ENCODE measurements at regions not wholly inside any gene's neighbourhood (a gene's known extent, or its start where the extent isn't known, plus 50 kb on each side); places are given as distances from the start of the nearest gene placed in this dataset.

DNA sequence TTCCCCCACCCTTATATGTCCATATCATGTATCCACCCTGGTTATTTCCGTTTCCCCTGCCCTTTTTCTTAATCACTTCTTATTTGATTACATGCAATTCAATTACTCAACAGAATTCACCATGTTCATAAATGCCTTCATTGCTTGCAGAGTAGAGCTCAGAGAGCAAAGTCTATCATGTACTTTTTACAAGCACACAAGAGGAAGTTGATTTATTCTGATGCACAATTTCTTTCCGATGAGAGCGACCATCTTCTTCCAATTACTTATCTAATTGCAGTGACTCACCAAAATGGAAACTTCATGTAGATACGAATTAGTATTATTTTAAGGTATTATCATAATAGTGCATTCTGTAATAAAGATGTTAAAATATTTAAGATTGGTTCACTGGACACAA is 430.5 kb upstream of the KLF6 start:
- DNase-seq: no peak

DNA sequence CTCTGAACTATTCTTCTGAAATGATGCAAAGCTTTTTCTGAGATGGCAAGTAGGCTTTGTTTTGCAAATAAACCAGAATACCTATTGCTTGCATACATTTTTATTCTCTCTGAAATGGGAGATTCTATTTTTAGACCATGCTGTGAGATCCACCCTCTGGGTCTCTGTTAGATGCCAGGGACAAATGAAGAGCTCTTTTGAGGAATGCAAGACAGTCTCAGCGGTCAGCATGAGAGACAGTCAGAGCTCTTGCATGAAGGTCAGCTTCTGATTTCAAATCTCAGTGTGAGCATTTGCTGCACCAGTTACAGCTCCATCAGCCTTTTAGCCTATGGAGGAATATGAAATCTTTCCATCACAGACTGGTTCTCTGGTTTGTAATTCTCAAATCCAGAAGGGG is 429.9 kb upstream of the KLF6 start:
- no peak for DNase-seq

DNA sequence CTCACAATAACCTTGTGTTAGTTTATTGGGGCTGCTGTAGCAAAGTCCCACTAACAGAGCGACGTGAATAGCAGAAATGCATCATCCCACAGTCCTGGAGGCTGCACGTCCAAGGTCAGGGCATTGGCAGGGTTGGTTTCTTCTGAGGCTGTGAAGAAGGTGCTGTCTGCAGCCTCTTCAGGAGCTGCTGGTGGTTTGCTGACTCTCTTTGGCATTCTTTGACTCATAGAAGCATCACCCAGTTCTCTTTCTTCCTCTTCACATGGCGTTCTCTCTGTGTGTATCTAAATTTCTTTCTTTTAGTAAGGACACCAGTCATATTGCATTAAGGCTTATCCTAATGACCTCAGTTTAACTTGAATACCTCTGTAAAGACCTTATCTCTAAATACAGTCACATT is 428.4 kb upstream of the KLF6 start:
- DNase-seq: no peak

DNA sequence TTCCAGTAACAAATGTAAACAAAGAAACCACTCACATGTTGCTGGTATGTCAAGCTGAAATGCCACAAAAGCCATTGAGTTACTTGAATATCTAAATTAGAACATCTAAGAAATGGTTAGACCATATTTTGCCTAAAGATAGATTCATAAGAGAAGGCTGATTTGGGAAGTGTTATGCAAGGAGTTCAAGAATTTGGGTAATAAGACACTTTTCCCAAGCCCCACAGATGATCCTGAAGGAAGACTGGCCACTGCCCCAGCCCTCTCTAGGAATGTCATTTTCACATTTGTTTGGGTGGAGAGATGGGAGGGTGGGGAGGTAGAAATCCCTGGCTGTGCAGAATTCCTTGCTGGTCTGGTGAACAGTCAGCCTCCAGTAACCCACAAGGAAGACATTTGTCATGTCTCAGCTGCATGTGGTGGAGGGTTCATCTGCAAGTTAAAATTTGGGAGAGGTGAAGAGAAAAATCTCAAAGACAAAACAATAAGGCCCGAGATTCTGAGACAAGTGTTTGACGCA is 427.2 kb upstream of the KLF6 start:
- no peak for DNase-seq

DNA sequence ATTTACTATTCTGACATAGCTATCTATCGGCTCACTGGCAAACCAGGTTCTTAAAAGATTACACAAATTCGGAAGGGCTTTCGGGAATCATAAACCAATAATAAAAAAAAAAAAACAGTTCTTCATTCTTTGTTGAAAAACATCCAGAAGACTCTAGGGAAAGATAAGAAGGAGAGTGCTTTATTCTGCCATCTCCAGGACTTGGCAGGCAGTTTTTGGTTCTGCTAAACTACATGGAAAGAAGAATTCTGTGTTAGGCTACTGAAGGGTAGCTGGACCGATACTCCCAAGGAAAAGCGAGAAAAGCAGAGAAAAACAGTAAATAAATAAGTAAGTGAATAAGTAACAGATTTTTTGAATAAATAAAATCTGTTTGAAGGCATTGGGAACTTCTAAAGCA is 423.5 kb upstream of the KLF6 start:
- no peak for DNase-seq

DNA sequence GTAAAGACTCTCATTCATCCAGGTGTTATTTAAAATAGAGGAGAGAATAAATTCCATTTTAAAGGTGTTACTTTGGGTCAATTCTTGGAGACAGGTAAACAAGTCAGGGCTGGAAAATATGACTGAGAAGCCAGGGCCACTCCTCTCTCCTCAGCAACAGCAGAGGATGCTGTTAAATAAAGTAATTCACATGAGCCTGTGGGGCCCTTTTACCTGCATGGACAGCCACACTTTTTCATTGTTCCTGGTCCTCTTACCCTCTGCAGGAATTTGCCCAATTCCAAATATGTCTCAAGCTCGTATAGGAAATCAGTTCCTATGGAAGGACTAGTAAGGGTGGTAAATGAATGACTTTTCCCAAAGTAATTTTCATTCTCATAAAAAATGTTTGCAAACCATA is 420.1 kb upstream of the KLF6 start:
- DNase-seq: no peak

DNA sequence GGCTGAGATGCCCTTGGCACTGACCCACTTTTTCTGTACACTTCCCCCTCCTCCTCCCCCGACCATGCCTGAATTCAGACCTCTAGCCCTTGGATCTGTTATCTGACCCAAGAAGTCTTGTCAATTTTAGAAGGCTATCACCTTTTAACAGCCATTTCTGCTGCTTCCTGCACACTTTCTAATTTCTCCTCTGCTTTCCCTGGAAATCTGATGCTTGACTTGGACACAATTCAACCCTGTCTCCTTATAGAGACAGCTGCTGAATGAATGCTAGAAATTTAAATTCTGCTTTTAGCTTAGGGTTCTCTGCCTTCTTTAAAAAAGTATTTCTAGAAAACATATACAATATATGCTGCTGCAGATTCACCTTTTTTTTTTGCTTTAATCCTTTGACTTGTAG is 417.9 kb upstream of the KLF6 start:
- no peak for DNase-seq

DNA sequence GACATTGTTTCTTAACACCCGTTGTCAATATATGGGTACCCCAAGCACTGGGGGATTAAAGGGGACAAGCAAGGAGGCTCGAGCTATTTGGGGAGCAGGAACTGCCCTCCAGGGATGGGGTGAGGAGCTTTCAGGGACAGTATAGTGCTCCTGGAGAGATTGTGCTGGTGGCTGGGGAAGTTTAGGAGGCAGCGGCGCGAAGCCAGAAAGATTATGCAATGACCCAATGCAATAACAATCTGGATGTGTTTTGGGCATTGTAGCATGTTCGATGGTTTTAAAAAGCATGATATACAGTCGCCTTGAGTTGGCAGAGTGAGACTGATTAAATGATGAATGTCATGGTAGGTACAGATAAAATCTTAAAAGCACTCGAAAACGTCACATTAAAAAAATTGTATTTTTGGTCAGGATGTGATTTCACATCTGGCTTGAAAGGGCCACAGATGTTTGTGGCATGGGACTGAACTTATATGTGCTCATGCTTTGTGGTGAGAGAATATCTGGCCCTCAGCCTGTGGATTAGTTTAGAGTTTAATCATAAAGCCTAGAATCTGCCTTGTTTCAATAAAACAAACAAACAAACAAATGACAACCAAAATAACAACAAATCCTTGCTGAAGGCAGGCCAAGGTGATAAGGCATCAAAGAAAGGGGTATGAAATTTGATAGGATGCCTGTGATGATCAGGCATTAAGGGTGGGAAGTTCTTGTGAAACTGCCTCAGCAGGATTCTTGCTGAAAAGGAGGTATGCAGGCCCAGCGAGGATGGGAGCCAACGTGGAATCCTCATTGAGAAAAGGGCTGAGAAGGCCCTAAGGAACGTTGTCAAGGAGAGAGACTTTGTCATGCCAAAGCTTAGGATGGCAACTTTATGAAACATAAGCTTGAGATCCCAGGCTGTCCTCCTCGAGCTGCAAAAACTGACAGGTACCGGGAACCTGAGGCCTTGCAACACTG is 417.1 kb upstream of the KLF6 start:
- DNase-seq: no peak

DNA sequence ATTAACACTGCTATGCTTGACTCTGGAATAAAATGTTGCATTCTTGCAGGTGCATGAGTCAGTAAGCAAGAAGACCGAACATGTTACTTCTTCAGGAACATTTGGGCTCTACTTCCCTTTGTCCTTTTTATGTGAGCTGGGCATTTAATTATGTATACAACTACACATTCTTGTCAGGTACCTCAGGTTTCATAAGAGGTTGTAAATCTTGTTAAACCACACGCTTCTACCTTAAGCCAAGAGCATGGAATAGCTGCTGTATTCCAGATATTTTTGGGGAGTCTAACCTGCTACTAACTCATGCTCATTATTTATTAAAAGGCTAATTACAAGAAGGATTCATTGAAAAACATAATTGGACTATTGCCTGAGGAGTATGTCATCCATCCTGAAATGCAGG is 414.2 kb upstream of the KLF6 start:
- DNase-seq: no peak

DNA sequence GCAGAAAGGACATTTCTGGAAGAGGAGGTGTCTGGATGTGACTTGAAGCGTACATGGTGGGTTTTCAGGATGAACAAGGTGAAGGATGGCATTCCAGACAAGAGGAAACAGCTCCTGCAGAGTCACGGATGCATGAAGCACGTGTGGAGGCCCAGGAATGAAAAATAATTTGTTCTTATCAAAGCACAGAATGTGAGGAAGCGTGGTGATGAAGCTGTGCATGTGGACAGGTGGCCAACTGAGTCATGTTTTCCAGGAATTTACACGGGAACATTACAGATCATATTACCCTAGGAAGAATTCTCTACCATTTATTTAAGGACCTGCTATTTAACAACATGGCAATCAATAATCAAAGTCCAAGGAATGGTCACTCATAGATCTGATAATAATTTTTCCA is 413.2 kb upstream of the KLF6 start:
- no peak for DNase-seq

DNA sequence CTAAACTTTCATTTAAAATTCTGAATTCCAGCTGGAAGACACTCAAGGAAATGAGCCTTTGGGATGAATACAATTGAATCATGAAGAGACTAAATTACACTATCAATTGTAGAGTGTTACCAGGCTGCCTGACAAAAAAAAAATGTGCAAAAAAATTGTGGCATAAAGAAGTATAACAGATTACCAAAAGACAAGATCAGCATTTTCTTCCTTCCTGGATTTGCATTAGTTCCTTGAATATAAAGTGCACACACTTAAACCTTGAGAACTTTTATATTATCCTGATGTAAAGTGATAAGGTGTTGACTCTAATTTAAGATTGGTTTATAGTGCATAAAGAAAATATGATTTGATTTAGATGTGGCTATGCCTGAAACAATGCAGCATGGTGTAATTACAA is 412.7 kb upstream of the KLF6 start:
- no peak for DNase-seq

DNA sequence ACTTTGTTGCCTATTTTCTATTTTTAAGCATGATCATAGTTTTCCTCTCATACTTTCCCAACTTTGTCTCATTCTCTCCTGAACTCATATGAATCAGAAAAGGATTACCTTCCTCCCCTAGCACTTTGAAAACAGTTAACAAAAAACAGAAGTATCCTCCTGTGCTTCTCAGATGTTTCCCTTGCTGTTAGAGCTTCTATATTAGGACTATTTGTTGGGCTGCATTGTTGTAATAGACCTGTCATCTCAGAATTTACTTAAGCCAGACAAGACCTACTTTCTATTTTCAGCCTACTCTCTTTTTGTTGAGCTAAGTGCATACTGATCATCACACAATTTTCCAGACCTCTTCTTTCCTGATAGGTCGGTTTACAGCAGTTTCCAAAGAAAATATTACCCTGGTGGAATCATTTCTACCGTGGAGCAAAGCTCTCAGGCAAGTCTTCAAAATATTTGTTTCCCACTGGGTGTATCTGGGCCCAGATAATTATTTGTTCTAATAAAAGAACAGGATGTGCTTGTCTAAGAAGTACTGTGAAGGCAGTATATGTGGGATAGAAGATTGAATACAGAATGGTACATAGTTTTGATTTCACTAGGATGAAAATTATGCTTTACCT is 411.9 kb upstream of the KLF6 start:
- DNase-seq: no peak

DNA sequence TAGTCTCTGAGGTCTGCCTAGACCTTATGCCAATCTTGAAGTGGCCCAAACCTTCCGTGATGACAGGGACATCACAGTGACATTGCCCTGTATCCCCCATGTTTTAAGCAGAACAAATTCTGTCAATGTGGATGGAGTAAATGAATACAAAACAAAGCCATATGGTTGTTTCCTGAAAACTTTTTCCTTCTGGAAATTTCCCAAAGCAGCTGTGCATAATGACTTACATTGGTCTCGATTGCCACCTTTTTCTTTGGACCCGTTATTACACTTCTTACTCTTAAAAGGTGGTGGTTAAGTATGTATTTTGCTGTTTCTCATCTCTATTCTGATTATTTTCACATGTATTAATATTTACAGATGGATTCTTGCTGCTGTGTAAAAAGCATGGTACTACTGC is 411.2 kb upstream of the KLF6 start:
- DNase-seq: no peak

DNA sequence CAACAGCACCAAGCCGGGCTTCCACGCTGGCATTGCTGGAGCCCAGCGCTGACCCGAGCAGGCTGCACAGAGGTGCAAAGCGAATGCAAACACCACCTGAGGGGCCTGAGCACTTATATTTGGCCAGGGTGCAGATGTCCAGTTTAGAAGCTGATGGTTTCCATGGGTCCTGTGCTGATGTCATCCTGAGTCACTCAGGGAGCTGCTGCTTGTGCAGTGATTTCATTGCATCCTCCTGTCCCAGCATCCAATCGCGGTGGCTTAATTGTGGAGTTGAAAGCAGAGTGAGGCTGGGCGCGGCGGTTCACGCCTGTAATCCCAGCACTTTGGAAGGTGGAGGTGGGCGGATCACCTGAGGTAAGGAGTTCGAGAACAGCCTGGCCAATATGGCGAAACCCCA is 410.2 kb upstream of the KLF6 start:
- no peak for DNase-seq

DNA sequence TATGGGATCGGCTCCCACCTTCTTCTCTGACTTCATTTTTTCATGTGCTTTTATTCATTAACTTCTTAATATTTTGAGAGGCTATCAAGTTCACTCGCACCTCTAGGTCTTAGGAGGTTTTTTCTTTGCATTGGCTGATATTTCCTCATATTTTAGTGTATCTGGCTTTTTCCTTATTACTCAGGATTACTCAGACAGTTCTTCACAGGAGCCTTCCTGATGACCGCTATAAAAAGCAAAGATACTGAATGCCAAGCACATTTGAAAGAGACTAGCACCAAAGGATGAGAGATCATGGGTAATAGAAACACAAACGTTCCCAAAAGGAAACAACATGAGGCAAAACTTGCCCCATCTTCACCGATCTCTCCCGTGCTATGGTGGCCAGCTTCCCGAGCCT is 409.2 kb upstream of the KLF6 start:
- no peak for DNase-seq

DNA sequence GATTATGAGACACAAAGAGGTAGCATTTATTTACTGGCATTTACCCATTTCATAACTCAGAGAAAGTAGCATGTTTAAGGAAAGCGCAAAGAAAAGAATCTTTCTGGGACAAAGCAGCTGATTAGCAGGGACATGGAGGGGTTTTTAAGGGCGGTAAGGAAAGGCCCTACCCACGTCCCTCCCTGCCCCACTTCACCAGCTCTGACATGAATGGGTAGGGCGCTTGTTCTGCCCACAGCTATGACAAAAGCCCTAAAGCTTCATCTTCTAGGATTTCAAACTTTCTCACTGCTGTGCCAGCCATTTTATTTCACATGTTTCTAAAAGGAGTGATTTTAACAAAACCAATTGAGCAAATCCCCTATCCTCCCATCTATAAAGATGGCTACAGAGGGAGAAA is 406.9 kb upstream of the KLF6 start:
- no peak for DNase-seq

DNA sequence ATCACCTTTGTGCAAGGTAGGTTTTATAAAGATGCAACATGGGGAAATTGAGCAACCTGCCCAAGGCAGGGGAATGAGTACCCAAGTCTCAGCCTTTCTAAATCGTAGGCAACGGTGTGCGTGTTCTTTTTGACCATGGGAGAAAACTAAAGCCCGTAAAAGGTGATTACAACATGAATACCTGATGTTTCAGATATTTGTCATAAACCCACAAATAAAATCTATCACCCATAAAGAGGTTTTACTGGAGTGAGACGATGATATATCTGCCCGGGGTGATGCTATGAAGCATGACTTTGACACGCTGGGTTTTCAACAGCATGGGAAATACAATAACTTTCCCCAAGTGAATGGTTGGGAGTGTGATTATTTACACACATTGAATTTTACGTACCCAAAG is 406.3 kb upstream of the KLF6 start:
- no peak for DNase-seq

DNA sequence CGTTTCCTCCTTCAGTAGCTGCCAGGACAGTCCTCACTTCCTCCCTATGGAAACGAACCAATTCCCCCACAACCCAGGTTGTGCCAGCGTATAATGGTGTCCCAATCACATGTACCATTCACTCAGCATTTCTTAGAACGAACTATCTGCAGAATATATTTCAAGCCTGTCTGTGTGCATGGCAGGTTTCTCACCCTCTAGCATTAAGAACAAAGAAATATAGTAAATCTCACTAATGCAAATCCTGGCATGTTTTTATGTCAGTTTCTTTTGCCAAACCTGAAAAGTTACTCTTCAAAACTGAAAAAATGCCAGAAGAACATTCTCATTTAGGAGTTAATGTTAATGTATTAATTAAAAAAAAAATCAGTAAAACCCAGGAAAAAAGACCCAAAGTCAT is 405.9 kb upstream of the KLF6 start:
- DNase-seq: no peak

DNA sequence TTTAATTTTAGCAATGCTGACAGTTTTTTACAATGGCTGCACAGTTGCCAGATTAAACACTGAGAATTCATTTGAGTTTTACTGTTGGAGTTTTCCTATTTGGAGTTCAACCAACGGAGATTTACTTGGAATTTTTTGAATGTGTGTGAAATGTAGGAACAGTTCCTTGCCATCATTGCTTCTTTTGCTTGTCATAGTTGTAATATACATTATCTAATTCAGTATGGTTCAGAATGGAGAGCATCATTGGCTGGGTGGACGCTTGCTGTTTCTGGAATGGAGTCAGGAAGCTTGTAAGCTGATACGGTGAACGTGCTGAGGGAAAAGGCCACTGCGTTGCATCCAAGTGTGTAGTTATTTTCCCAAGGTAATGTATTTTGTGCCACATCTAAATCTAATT is 404.3 kb upstream of the KLF6 start:
- peak; percentile 56 for DNase-seq

DNA sequence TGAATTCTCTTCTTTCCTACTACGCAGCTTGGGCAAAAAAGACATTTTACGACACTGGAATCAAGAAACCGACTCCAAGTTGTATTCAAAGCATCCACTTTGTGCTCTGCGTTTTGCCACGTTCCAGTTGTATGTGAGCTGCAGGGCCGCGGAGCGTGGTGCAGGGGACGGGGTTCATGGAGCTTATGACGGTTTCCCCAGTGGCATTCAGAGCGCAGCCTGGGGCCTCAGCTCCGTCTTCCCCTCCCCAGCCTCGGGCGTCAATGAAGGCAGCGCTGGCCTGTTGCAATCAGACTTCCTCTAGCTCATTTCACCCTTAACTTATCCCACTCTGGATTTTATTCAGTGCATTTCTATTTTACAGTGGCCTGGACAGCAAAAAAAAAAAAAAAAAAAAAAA is 403.4 kb upstream of the KLF6 start:
- DNase-seq: no peak

DNA sequence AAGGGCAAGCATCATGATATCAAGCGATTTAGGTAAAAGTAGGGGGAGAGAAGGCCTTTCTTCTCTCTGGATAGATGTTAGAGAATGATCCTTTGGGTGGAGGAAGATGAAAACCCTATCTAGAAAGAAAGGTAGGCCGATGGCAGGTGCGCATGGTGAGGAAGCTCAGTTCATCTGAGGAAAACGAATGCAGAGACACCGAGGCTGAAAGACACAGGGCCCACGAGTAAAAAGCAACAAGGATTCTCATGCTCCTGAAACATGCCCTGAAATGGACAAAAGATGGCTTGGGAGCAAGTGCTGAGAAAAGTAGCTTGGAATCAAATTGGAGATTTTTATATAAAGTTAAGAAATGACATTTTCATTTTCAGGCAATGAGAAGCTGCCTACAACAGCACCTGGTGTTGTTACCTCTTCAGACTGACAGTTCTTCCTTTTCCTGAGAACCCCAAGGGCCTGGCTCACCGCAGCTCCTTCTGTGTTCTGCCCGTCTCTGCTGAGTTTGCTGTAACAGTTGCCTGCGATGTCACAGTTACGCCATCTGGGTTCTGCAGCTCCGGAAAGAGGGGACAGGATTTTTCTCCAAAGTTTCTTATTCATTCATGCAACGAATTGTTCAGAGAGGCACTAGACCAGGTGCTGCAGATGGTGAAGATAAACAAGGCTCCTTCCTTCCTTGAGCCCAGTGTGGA is 402.0 kb upstream of the KLF6 start:
- DNase-seq: no peak

DNA sequence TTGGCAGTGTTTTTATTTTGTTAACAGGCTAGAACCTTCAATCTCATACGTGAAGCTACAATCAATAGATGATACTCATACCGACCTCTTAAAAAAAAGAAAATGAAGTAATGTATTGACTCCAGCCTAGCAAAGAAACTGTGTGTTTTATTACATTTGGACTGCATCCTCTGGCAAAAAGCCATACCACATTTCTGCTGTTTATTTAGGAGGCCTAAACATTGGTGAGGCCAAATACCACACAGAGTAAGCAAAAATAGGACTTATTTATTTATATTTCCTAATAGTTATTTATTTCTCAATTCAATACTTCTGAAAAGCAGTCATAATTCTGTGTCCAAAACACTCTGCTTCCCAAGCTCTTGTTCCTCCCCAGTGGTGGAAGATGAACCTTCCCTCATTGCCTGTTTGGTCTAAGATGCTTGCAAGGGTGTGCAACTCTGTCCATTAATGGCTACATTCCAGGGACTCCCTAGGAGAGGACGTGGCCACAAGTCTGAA is 398.8 kb upstream of the KLF6 start:
- peak; percentile 43 for DNase-seq

DNA sequence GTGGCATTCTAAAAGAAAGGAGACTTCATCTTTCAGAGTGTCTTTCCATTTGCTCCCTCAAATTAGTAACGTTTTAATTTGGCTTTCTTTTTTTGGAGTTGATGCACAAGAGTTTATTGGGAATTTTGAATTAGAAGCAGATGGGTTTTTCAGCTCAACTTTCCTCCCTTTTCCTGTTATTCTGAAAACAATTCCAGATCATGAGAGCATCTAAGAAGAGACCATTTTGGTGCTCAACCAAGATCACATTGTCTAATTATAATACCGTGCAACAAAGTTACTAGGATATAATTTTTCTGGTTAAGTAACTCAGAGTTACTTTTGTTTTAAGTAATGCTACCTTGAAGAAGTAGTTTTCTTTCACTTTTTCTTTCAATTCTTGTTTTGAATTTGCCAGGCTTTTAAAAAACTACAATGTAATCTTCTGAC is 396.6 kb upstream of the KLF6 start:
- DNase-seq: no peak

DNA sequence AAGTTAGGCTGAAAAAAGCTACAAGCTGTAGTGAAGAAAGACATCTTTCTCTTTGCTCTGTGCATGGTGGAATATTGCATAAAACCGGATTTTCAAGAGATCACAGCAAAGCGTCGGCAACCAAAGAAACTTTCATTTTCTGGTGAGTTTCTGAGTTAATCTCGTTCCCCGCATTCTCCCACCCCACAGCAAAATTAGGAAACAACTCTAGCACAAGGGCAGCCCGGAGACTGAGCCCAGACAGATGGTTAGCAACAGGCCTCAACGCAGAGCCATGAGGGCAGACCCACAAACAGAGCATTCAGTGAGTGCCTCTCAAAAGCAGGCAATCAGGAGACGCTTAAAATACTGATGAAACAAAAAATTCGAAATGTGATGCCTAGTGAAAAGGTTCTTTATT is 396.1 kb upstream of the KLF6 start:
- no peak for DNase-seq

Data from left hindlimb (tissue), 1 donor.